GM23248 (cell line): ENCODE measurements at regions not wholly inside any gene's neighbourhood (a gene's known extent, or its start where the extent isn't known, plus 50 kb on each side); places are given as distances from the start of the nearest gene placed in this dataset.

Source experiments
- DNase-seq: peaks from one replicate; pipeline ENCODE4 v3.0.0-alpha.2; 2015
- H2AFZ ChIP-seq: fragments of 200-600 bp; sonication (generic); 2 replicates; pipeline ENCODE4 v1.6.1; 2016; ENCODE audit warnings: antibody characterized with exemption
- H3F3A ChIP-seq: fragments of 200-600 bp; sonication (generic); 2 replicates; pipeline ENCODE4 v1.6.1; 2016; ENCODE audit warnings: mild to moderate bottlenecking, antibody characterized with exemption, mixed run types; ENCODE audit not compliant: insufficient read depth
- H3K27ac ChIP-seq: fragments of 200-600 bp; sonication (generic); 2 replicates; pipeline ENCODE4 v1.5.1; 2016; ENCODE audit warnings: mild to moderate bottlenecking
- H3K27me3 ChIP-seq: fragments of 200-600 bp; sonication (generic); replicated peaks from 2 replicates; pipeline ENCODE4 v1.6.1; 2016; ENCODE audit warnings: mild to moderate bottlenecking; ENCODE audit not compliant: insufficient read depth
- H3K36me3 ChIP-seq: fragments of 200-600 bp; sonication (generic); 2 replicates; pipeline ENCODE4 v1.6.1; 2016; ENCODE audit warnings: low read depth, mild to moderate bottlenecking
- H3K4me1 ChIP-seq: fragments of 200-600 bp; sonication (generic); 2 replicates; pipeline ENCODE4 v1.6.1; 2016; ENCODE audit warnings: mild to moderate bottlenecking; ENCODE audit not compliant: insufficient read depth
- H3K4me2 ChIP-seq: fragments of 200-600 bp; sonication (generic); one replicate; pipeline ENCODE4 v1.6.1; 2016; ENCODE audit warnings: mild to moderate bottlenecking; ENCODE audit not compliant: unreplicated experiment
- H3K4me3 ChIP-seq: fragments of 200-600 bp; sonication (generic); 2 replicates; pipeline ENCODE4 v1.5.1; 2016; ENCODE audit warnings: mild to moderate bottlenecking
- H3K79me2 ChIP-seq: fragments of 200-600 bp; sonication (generic); 2 replicates; pipeline ENCODE4 v1.6.1; 2016; ENCODE audit warnings: mild to moderate bottlenecking; ENCODE audit not compliant: insufficient read depth
- H3K9ac ChIP-seq: fragments of 200-600 bp; sonication (generic); 2 replicates; pipeline ENCODE4 v1.6.1; 2016; ENCODE audit warnings: mild to moderate bottlenecking
- H3K9me2 ChIP-seq: fragments of 200-600 bp; sonication (generic); 2 replicates; pipeline ENCODE4 v1.6.1; 2016; ENCODE audit warnings: mixed run types, mild to moderate bottlenecking, moderate library complexity; ENCODE audit not compliant: insufficient read depth
- H3K9me3 ChIP-seq: fragments of 200-600 bp; sonication (generic); one replicate; pipeline ENCODE4 v1.6.1; 2017; ENCODE audit warnings: low read depth
- H4K20me1 ChIP-seq: fragments of 200-600 bp; sonication (generic); 2 replicates; pipeline ENCODE4 v1.6.0; 2016; ENCODE audit not compliant: insufficient read depth
- EZH2 ChIP-seq: fragments of 200-600 bp; sonication (generic); IDR thresholded peaks from 2 replicates; pipeline ENCODE4 v1.6.1; 2018; ENCODE audit warnings: antibody characterized with exemption, mild to moderate bottlenecking; ENCODE audit not compliant: insufficient read depth, poor library complexity, severe bottlenecking
- EZH2phosphoT487 ChIP-seq: fragments of 200-600 bp; sonication (generic); IDR thresholded peaks from 2 replicates; pipeline ENCODE4 v1.6.1; 2018; ENCODE audit warnings: antibody characterized with exemption, moderate library complexity, mild to moderate bottlenecking, low read depth; ENCODE audit not compliant: insufficient read depth
- WGBS, 2 experiments: methylation state at CpG; one replicate each; pipeline ENCODE4 v1.1.6; 2015 to 2017; ENCODE audit warnings: low lambda C conversion rate in 2 of 2, low coverage in 1 of 2; ENCODE audit errors: missing lambda C conversion rate in 2 of 2; 5-methylcytosine and 5-hydroxymethylcytosine counted together
- in situ Hi-C: fragments of 300-500 bp; cut with MboI; formaldehyde crosslinking; loops from 2 replicates; pipeline ENCODE4 v1.15.0; 2020

GRCh38 chr10:131685576-131685975 lies 215.2 kb upstream of the PPP2R2D start:
- Histone ChIP-seq H2AFZ (no peak overlapping the region), H3F3A (no peaks in the 10 kb centered on the region), H3K27me3 (no peaks in the 10 kb centered on the region), H3K9me3 (no peaks in the 10 kb centered on the region), H4K20me1 (no peaks in the 10 kb centered on the region), H3K4me3 (no peak overlapping the region), H3K9me2 (no peaks in the 10 kb centered on the region), H3K9ac (no peak overlapping the region), H3K27ac (no peak overlapping the region), H3K79me2 (no peaks in the 10 kb centered on the region), H3K4me2 (no peak overlapping the region), H3K36me3 (no peaks in the 10 kb centered on the region), H3K4me1 (no peaks in the 10 kb centered on the region)
- WGBS, 2 experiments, result 45 to 53% methylated on average over 10 of the region's 10 CpGs
- DNase-seq, result no peak
- in situ Hi-C loops, result no loop called here
- no peak for TF ChIP-seq EZH2
- no peak for TF ChIP-seq EZH2phosphoT487

- Histone ChIP-seq H3K9ac (no peak overlapping the region), H3K4me1 (no peaks in the 10 kb centered on the region), H3K27me3 (no peaks in the 10 kb centered on the region), H3K27ac (no peak overlapping the region), H3K4me3 (no peak overlapping the region), H3K36me3 (no peaks in the 10 kb centered on the region), H3K9me2 (no peaks in the 10 kb centered on the region), H4K20me1 (no peaks in the 10 kb centered on the region), H2AFZ (no peak overlapping the region), H3K4me2 (no peak overlapping the region), H3K79me2 (no peaks in the 10 kb centered on the region), H3K9me3 (no peaks in the 10 kb centered on the region), H3F3A (no peaks in the 10 kb centered on the region)
- DNase-seq, result no peak
- WGBS, 2 experiments, result 14 to 25% methylated on average over 15 to 17 of the region's 17 CpGs
- in situ Hi-C loops, result no loop called here
- TF ChIP-seq EZH2 (no peak), EZH2phosphoT487 (no peak)
Observed at GRCh38 chr10:131686781-131687420, 213.9 kb upstream of the PPP2R2D start.

- Histone ChIP-seq H4K20me1 (no peaks in the 10 kb centered on the region), H3K9me2 (no peaks in the 10 kb centered on the region), H3K36me3 (no peaks in the 10 kb centered on the region), H3K4me2 (no peak overlapping the region), H3F3A (no peaks in the 10 kb centered on the region), H3K9me3 (no peaks in the 10 kb centered on the region), H3K27me3 (no peaks in the 10 kb centered on the region), H3K79me2 (no peaks in the 10 kb centered on the region), H2AFZ (no peak overlapping the region), H3K27ac (no peak overlapping the region), H3K4me3 (no peak overlapping the region), H3K9ac (no peak overlapping the region), H3K4me1 (no peaks in the 10 kb centered on the region)
- 38 to 44% methylated on average over 1 of the region's 1 CpG for WGBS, 2 experiments
- DNase-seq, result no peak
- in situ Hi-C loops, result no loop called here
- TF ChIP-seq EZH2phosphoT487, result no peak
- no peak for TF ChIP-seq EZH2
Observed at GRCh38 chr10:131688304-131688703, 212.5 kb upstream of the PPP2R2D start.

- Histone ChIP-seq H3K9ac (no peak overlapping the region), H3K4me2 (no peak overlapping the region), H2AFZ (no peak overlapping the region), H3K4me3 (no peak overlapping the region), H3K9me2 (no peaks in the 10 kb centered on the region), H3K9me3 (no peaks in the 10 kb centered on the region), H3K27ac (no peak overlapping the region), H3K79me2 (no peaks in the 10 kb centered on the region), H4K20me1 (no peaks in the 10 kb centered on the region), H3F3A (no peaks in the 10 kb centered on the region), H3K36me3 (no peaks in the 10 kb centered on the region), H3K4me1 (no peaks in the 10 kb centered on the region), H3K27me3 (no peaks in the 10 kb centered on the region)
- 38 to 53% methylated on average over 9 to 11 of the region's 14 CpGs for WGBS, 2 experiments
- TF ChIP-seq EZH2 (no peak), EZH2phosphoT487 (no peak)
- in situ Hi-C loops, result no loop called here
- no peak for DNase-seq
Observed at GRCh38 chr10:131689016-131689415, 211.8 kb upstream of the PPP2R2D start.

- no peaks in the 10 kb centered on the region for H3K9me2 ChIP-seq
- H3K9ac ChIP-seq, result no peak overlapping the region
- no peak overlapping the region for H3K27ac ChIP-seq
- H3K4me3 ChIP-seq, result no peak overlapping the region
- DNase-seq, result no peak
- no peaks in the 10 kb centered on the region for H3K36me3 ChIP-seq
- H3F3A ChIP-seq, result no peaks in the 10 kb centered on the region
- H3K4me1 ChIP-seq, result no peaks in the 10 kb centered on the region
- H3K4me2 ChIP-seq, result no peak overlapping the region
- H3K9me3 ChIP-seq, result no peaks in the 10 kb centered on the region
- TF ChIP-seq EZH2, result no peak
- no peak for TF ChIP-seq EZH2phosphoT487
- H3K27me3 ChIP-seq, result no peaks in the 10 kb centered on the region
- 63 to 67% methylated on average over 20 of the region's 20 CpGs for WGBS, 2 experiments
- H4K20me1 ChIP-seq, result no peaks in the 10 kb centered on the region
- in situ Hi-C loops, result no loop called here
- H3K79me2 ChIP-seq, result no peaks in the 10 kb centered on the region
- H2AFZ ChIP-seq, result no peak overlapping the region
Observed at GRCh38 chr10:131689486-131689885, 211.3 kb upstream of the PPP2R2D start.
